ENCODE measurements at regions not wholly inside any gene's neighbourhood (a gene's known extent, or its start where the extent isn't known, plus 50 kb on each side); places are given as distances from the start of the nearest gene placed in this dataset.

- no peak for DNase-seq (ENCODE audit: low read depth)
Measured at GRCh38 chr6:164917211-164917610, 392.2 kb downstream of the C6orf118 start.

GRCh38 chr6:164916087-164916486 is 393.3 kb downstream of the C6orf118 start:
- no peak for DNase-seq (ENCODE audit: low read depth)

- DNase-seq (ENCODE audit: low read depth): no peak
Measured at GRCh38 chr6:164911873-164912580, 397.4 kb downstream of the C6orf118 start.

- no peak for DNase-seq (ENCODE audit: low read depth)
Measured at GRCh38 chr6:164911151-164911550, 398.3 kb downstream of the C6orf118 start.

- DNase-seq (ENCODE audit: low read depth): no peak
Measured at GRCh38 chr6:164906766-164907165, 402.6 kb downstream of the C6orf118 start.

- DNase-seq (ENCODE audit: low read depth): no peak
Measured at GRCh38 chr6:164905311-164905710, 404.1 kb downstream of the C6orf118 start.

- DNase-seq (ENCODE audit: low read depth): no peak
Measured at GRCh38 chr6:164898412-164898811, 411.0 kb downstream of the C6orf118 start.

GRCh38 chr6:164897523-164898235 is 411.7 kb downstream of the C6orf118 start:
- DNase-seq (ENCODE audit: low read depth): no peak

GRCh38 chr6:164889980-164890379 is 419.4 kb downstream of the C6orf118 start:
- no peak for DNase-seq (ENCODE audit: low read depth)

- DNase-seq (ENCODE audit: low read depth): no peak
Measured at GRCh38 chr6:164887660-164888059, 421.7 kb downstream of the C6orf118 start.

GRCh38 chr6:164882236-164882635 is 427.2 kb downstream of the C6orf118 start:
- no peak for DNase-seq (ENCODE audit: low read depth)

GRCh38 chr6:164871783-164872182 is 437.6 kb downstream of the C6orf118 start:
- DNase-seq (ENCODE audit: low read depth): no peak

- no peak for DNase-seq (ENCODE audit: low read depth)
Measured at GRCh38 chr6:164870164-164870563, 439.2 kb downstream of the C6orf118 start.

GRCh38 chr6:164861967-164862366 is 447.4 kb downstream of the C6orf118 start:
- no peak for DNase-seq (ENCODE audit: low read depth)

GRCh38 chr6:164859816-164860215 is 449.6 kb downstream of the C6orf118 start:
- DNase-seq (ENCODE audit: low read depth): no peak

- DNase-seq (ENCODE audit: low read depth): no peak
Measured at GRCh38 chr6:164856138-164856537, 453.3 kb downstream of the C6orf118 start.

- DNase-seq (ENCODE audit: low read depth): no peak
Measured at GRCh38 chr6:164855281-164855680, 454.1 kb downstream of the C6orf118 start.

- DNase-seq (ENCODE audit: low read depth): no peak
Measured at GRCh38 chr6:164854526-164854925, 454.9 kb downstream of the C6orf118 start.

GRCh38 chr6:164845773-164846172 is 463.6 kb downstream of the C6orf118 start:
- DNase-seq (ENCODE audit: low read depth): no peak

GRCh38 chr6:164842085-164842484 is 467.3 kb downstream of the C6orf118 start:
- DNase-seq (ENCODE audit: low read depth): no peak

- DNase-seq (ENCODE audit: low read depth): no peak
Measured at GRCh38 chr6:164838068-164838615, 471.3 kb downstream of the C6orf118 start.

- DNase-seq (ENCODE audit: low read depth): peak; percentile 20
Measured at GRCh38 chr6:164836486-164836885, 472.9 kb downstream of the C6orf118 start.

- no peak for DNase-seq (ENCODE audit: low read depth)
Measured at GRCh38 chr6:164832410-164832809, 477.0 kb downstream of the C6orf118 start.

Measured in renal cortical epithelial cell (primary cell).